ENCODE measurements at regions not wholly inside any gene's neighbourhood (a gene's known extent, or its start where the extent isn't known, plus 50 kb on each side); places are given as distances from the start of the nearest gene placed in this dataset.
"Not testable (repeated sequence)": the region's sequence is repeated elsewhere in the genome, so short reads cannot be mapped to it uniquely, and the experiment has no call there.

- Histone ChIP-seq H3K4me3 (ENCODE audit: insufficient read depth, low read depth, low read length) (no peak overlapping the region), H4K20me1 (ENCODE audit: insufficient read depth, low read length) (no peaks in the 10 kb centered on the region), H3K9ac (ENCODE audit: low read length) (no peak overlapping the region), H3K4me2 (ENCODE audit: low read length) (no peak overlapping the region), H3K36me3 (ENCODE audit: insufficient read depth, low read length) (no peaks in the 10 kb centered on the region), H2AFZ (ENCODE audit: low read depth, low read length) (no peak overlapping the region), H3K79me2 (ENCODE audit: insufficient read depth, low read length) (no peaks in the 10 kb centered on the region), H3K9me3 (ENCODE audit: insufficient read depth, low read depth, low read length) (no peaks in the 10 kb centered on the region), H3K27me3 (ENCODE audit: insufficient read depth, low read length) (no peaks in the 10 kb centered on the region), H3K4me1 (ENCODE audit: insufficient read depth, low read length) (no peaks in the 10 kb centered on the region), H3K27ac (ENCODE audit: low read depth, low read length) (no peak overlapping the region)
- H3K9me3 Mint-ChIP-seq (ENCODE audit: unreplicated experiment): no peaks in the 10 kb centered on the region
- peaks cover 4% of the 10 kb centered on the region for H3K36me3 Mint-ChIP-seq (ENCODE audit: low read depth, unreplicated experiment)
- H3K27ac Mint-ChIP-seq (ENCODE audit: unreplicated experiment): no peak overlapping the region
- peaks cover 2% of the 10 kb centered on the region for H3K4me1 Mint-ChIP-seq (ENCODE audit: low read depth, unreplicated experiment)
- no peak for DNase-seq (ENCODE audit: low read depth)
- TF ChIP-seq EZH2 (IDR thresholded peaks at IDR 0.05; ENCODE audit: insufficient read depth, low read length) (no peak), CTCF (IDR thresholded peaks at IDR 0.05; ENCODE audit: insufficient read depth, low read depth, low read length) (no peak)
- no peak overlapping the region for H3K4me3 Mint-ChIP-seq (ENCODE audit: unreplicated experiment)
- no peak for FAIRE-seq
- peaks cover 23% of the 10 kb centered on the region for H3K27me3 Mint-ChIP-seq (ENCODE audit: low read depth, unreplicated experiment)
Measured at GRCh38 chr11:71091506-71092265, 160.7 kb downstream of the SHANK2 start.

- Mint-ChIP-seq H3K9me3 (ENCODE audit: unreplicated experiment) (no peaks in the 10 kb centered on the region), H3K27me3 (ENCODE audit: low read depth, unreplicated experiment) (peaks cover 14% of the 10 kb centered on the region), H3K36me3 (ENCODE audit: low read depth, unreplicated experiment) (peaks cover 4% of the 10 kb centered on the region), H3K4me3 (ENCODE audit: unreplicated experiment) (no peak overlapping the region), H3K4me1 (ENCODE audit: low read depth, unreplicated experiment) (no peaks in the 10 kb centered on the region), H3K27ac (ENCODE audit: unreplicated experiment) (no peak overlapping the region)
- no peak overlapping the region for H3K4me3 ChIP-seq (ENCODE audit: insufficient read depth, low read depth, low read length)
- H3K36me3 ChIP-seq (ENCODE audit: insufficient read depth, low read length): no peaks in the 10 kb centered on the region
- FAIRE-seq: no peak
- H3K27me3 ChIP-seq (ENCODE audit: insufficient read depth, low read length): no peaks in the 10 kb centered on the region
- H3K9me3 ChIP-seq (ENCODE audit: insufficient read depth, low read depth, low read length): no peaks in the 10 kb centered on the region
- no peaks in the 10 kb centered on the region for H3K79me2 ChIP-seq (ENCODE audit: insufficient read depth, low read length)
- no peak overlapping the region for H2AFZ ChIP-seq (ENCODE audit: low read depth, low read length)
- no peak for DNase-seq (ENCODE audit: low read depth)
- no peak overlapping the region for H3K4me2 ChIP-seq (ENCODE audit: low read length)
- no peak overlapping the region for H3K27ac ChIP-seq (ENCODE audit: low read depth, low read length)
- no peak for TF ChIP-seq EZH2 (IDR thresholded peaks at IDR 0.05; ENCODE audit: insufficient read depth, low read length)
- no peak for TF ChIP-seq CTCF (IDR thresholded peaks at IDR 0.05; ENCODE audit: insufficient read depth, low read depth, low read length)
- no peaks in the 10 kb centered on the region for H4K20me1 ChIP-seq (ENCODE audit: insufficient read depth, low read length)
- H3K9ac ChIP-seq (ENCODE audit: low read length): no peak overlapping the region
- H3K4me1 ChIP-seq (ENCODE audit: insufficient read depth, low read length): no peaks in the 10 kb centered on the region
Measured at GRCh38 chr11:71089571-71089970, 162.8 kb downstream of the SHANK2 start.

GRCh38 chr11:71088314-71089215, 163.8 kb downstream of the SHANK2 start:
- not testable (repeated sequence) for FAIRE-seq; H3K27ac ChIP-seq (ENCODE audit: low read depth, low read length); H3K4me1 Mint-ChIP-seq (ENCODE audit: low read depth, unreplicated experiment); H3K36me3 Mint-ChIP-seq (ENCODE audit: low read depth, unreplicated experiment); H3K79me2 ChIP-seq (ENCODE audit: insufficient read depth, low read length); H3K36me3 ChIP-seq (ENCODE audit: insufficient read depth, low read length); DNase-seq (ENCODE audit: low read depth); H3K4me3 ChIP-seq (ENCODE audit: insufficient read depth, low read depth, low read length); H3K9me3 ChIP-seq (ENCODE audit: insufficient read depth, low read depth, low read length); H3K4me1 ChIP-seq (ENCODE audit: insufficient read depth, low read length); H3K27ac Mint-ChIP-seq (ENCODE audit: unreplicated experiment); H3K27me3 ChIP-seq (ENCODE audit: insufficient read depth, low read length); H4K20me1 ChIP-seq (ENCODE audit: insufficient read depth, low read length); H2AFZ ChIP-seq (ENCODE audit: low read depth, low read length); H3K4me3 Mint-ChIP-seq (ENCODE audit: unreplicated experiment); H3K4me2 ChIP-seq (ENCODE audit: low read length); H3K9ac ChIP-seq (ENCODE audit: low read length); H3K9me3 Mint-ChIP-seq (ENCODE audit: unreplicated experiment)
- H3K27me3 Mint-ChIP-seq (ENCODE audit: low read depth, unreplicated experiment): peaks cover 14% of the 10 kb centered on the region
